ENCODE measurements at regions not wholly inside any gene's neighbourhood (a gene's known extent, or its start where the extent isn't known, plus 50 kb on each side); places are given as distances from the start of the nearest gene placed in this dataset.

DNA sequence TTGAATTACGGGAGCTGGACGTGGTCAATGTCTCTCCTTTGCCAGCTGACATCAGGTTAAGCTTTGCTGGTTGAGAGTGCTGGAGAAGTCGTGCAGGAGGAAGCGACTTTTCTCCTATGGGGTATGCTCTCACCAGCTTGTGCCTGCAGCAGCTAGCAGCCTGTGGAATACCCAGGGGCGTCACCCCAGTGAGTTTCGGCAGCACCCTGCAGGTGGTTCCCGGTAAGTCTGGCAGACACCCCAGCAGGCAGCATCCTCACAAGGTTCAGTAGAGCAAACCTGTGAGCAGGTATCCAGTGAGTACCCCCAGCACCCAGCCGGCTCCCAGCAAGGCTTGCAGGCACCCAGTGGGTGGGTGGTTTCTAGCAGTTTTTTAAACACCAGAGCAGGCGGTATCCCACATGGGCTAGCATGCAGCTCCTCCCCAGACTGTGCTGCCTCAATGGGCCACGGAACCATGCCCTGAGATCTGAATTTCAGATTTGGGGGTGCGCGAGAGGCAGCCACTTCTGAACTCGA, 74.8 kb upstream of the SVIL start:
- H3K27ac ChIP-seq (ENCODE audit: extremely low read depth, low read depth, low read length): no peak overlapping the region
- CTCF ChIA-PET: interaction anchor here (0.5 to 0.6 kb wide), 3 partner anchors 27 to 229 kb away, joined by 3 to 4 read pairs (median 3); no protein-coding TSS in a partner anchor
- H3K4me1 ChIP-seq (ENCODE audit: control insufficient read depth, insufficient read depth, low read length): peaks cover 10% of the 10 kb centered on the region; the same call in 1 of the 2 replicates
- H3K36me3 ChIP-seq (ENCODE audit: control insufficient read depth in 2 of 2, insufficient read depth in 1 of 2, low read length in 2 of 2): no peaks in the 10 kb centered on the region
- POLR2A ChIA-PET: no interaction called here
- H3K9me3 ChIP-seq (ENCODE audit: control insufficient read depth, insufficient read depth, low read depth, low read length): no peaks in the 10 kb centered on the region
- TF ChIP-seq ZIC2 (tag by site-specific recombination; IDR thresholded peaks at IDR 0.05) (0 out of 2 replicates have a peak, but pooled peaks have one; percentile 24), ZNF639 (tag by site-specific recombination; IDR thresholded peaks at IDR 0.05) (no peak)
- H3K4me3 ChIP-seq (ENCODE audit: low read depth, low read length): no peak overlapping the region

DNA sequence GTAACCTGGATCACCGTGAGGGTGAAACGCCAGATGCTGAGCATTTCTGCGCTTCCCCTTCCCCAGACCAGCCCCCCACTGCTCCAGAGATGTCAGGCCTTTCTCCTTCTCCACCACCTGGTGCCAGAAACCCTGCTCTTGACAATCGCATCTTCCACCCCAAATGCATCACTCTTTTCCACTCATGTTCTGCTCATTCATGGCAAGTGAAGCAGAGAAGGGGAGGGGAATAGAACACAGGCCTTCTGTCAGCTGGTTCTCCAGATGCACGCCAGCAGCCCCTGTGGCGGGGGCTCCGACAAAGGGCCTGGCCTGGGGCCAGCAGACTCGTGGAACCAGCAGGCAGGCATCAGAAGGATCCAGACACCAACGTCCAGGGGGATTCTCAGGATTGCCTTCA, 68.5 kb upstream of the SVIL start:
- Histone ChIP-seq H3K27ac (ENCODE audit: extremely low read depth, low read depth, low read length) (no peak overlapping the region), H3K4me1 (ENCODE audit: control insufficient read depth, insufficient read depth, low read length) (0 out of 2 replicates have a peak, but pooled peaks cover 3% of the 10 kb centered on the region), H3K4me3 (ENCODE audit: low read depth, low read length) (no peak overlapping the region), H3K9me3 (ENCODE audit: control insufficient read depth, insufficient read depth, low read depth, low read length) (no peaks in the 10 kb centered on the region), H3K36me3 (ENCODE audit: control insufficient read depth in 2 of 2, insufficient read depth in 1 of 2, low read length in 2 of 2) (no peaks in the 10 kb centered on the region)
- no peak for TF ChIP-seq ZNF596 (tag by site-specific recombination; IDR thresholded peaks at IDR 0.05)
- TF ChIP-seq MYNN (tag by site-specific recombination; IDR thresholded peaks at IDR 0.05; ENCODE audit: borderline replicate concordance): no peak
- no peak for TF ChIP-seq ZNF433 (tag by site-specific recombination; IDR thresholded peaks at IDR 0.05; ENCODE audit: low read depth)
- TF ChIP-seq YY2 (tag by site-specific recombination; IDR thresholded peaks at IDR 0.05): no peak
- TF ChIP-seq, protein P1, sequence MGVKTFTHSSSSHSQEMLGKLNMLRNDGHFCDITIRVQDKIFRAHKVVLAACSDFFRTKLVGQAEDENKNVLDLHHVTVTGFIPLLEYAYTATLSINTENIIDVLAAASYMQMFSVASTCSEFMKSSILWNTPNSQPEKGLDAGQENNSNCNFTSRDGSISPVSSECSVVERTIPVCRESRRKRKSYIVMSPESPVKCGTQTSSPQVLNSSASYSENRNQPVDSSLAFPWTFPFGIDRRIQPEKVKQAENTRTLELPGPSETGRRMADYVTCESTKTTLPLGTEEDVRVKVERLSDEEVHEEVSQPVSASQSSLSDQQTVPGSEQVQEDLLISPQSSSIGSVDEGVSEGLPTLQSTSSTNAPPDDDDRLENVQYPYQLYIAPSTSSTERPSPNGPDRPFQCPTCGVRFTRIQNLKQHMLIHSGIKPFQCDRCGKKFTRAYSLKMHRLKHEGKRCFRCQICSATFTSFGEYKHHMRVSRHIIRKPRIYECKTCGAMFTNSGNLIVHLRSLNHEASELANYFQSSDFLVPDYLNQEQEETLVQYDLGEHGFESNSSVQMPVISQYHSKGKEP (tag by site-specific recombination; IDR thresholded peaks at IDR 0.05): no peak
- POLR2A ChIA-PET: no interaction called here
- CTCF ChIA-PET: no interaction called here

- TF ChIP-seq ZNF394 (tag by site-specific recombination; IDR thresholded peaks at IDR 0.05; ENCODE audit: borderline replicate concordance) (peak; percentile 57; the same call in 1 of the 2 replicates), ZNF350 (tag by site-specific recombination; IDR thresholded peaks at IDR 0.05) (no peak), SALL2 (tag by site-specific recombination; IDR thresholded peaks at IDR 0.05; ENCODE audit: borderline replicate concordance) (no peak)
- 0 out of 2 replicates have a peak, but pooled peaks cover 3% of the 10 kb centered on the region for H3K4me1 ChIP-seq (ENCODE audit: control insufficient read depth, insufficient read depth, low read length)
- no peak overlapping the region for H3K27ac ChIP-seq (ENCODE audit: extremely low read depth, low read depth, low read length)
- CTCF ChIA-PET: interaction anchor here (0.6 to 1.1 kb wide), 3 partner anchors 11 to 46 kb away, joined by 3 read pairs; no protein-coding TSS in a partner anchor
- POLR2A ChIA-PET: no interaction called here
- H3K4me3 ChIP-seq (ENCODE audit: low read depth, low read length): no peak overlapping the region
- no peaks in the 10 kb centered on the region for H3K36me3 ChIP-seq (ENCODE audit: control insufficient read depth in 2 of 2, insufficient read depth in 1 of 2, low read length in 2 of 2)
- no peaks in the 10 kb centered on the region for H3K9me3 ChIP-seq (ENCODE audit: control insufficient read depth, insufficient read depth, low read depth, low read length)
These were observed 67.7 kb upstream of the SVIL start for GRCh38 chr10:29702273-29703164.

DNA sequence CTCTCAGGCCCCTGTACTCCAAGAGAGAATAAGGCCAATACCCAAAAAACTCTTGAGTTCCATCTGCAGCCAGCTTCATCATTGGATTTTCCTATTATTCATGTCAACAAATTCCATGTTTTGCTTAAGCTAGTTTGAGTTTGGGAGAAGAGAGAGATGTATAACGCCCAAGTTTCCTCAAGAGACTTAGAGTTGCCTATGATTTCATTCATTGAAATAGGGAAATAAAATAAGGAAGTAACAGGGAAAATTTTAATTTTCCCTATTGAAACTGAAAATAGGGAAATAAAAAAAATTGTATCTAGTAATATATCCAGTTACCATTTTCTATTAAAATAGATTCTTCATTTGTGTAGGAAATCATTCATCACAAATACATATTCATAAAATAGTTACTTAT, 66.5 kb upstream of the SVIL start:
- Histone ChIP-seq H3K4me1 (ENCODE audit: control insufficient read depth, insufficient read depth, low read length) (0 out of 2 replicates have a peak, but pooled peaks cover 3% of the 10 kb centered on the region), H3K9me3 (ENCODE audit: control insufficient read depth, insufficient read depth, low read depth, low read length) (no peaks in the 10 kb centered on the region), H3K36me3 (ENCODE audit: control insufficient read depth in 2 of 2, insufficient read depth in 1 of 2, low read length in 2 of 2) (no peaks in the 10 kb centered on the region), H3K4me3 (ENCODE audit: low read depth, low read length) (no peak overlapping the region), H3K27ac (ENCODE audit: extremely low read depth, low read depth, low read length) (no peak overlapping the region)
- TF ChIP-seq ZNF416 (tag by site-specific recombination; IDR thresholded peaks at IDR 0.05): no peak
- no peak for TF ChIP-seq ZNF302 (tag by site-specific recombination; IDR thresholded peaks at IDR 0.05; ENCODE audit: low read depth)
- no peak for TF ChIP-seq ZNF610 (tag by site-specific recombination; IDR thresholded peaks at IDR 0.05; ENCODE audit: borderline replicate concordance)
- no peak for TF ChIP-seq ZNF146 (tag by site-specific recombination; IDR thresholded peaks at IDR 0.05)
- TF ChIP-seq, protein P2, sequence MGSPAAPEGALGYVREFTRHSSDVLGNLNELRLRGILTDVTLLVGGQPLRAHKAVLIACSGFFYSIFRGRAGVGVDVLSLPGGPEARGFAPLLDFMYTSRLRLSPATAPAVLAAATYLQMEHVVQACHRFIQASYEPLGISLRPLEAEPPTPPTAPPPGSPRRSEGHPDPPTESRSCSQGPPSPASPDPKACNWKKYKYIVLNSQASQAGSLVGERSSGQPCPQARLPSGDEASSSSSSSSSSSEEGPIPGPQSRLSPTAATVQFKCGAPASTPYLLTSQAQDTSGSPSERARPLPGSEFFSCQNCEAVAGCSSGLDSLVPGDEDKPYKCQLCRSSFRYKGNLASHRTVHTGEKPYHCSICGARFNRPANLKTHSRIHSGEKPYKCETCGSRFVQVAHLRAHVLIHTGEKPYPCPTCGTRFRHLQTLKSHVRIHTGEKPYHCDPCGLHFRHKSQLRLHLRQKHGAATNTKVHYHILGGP (tag by site-specific recombination; IDR thresholded peaks at IDR 0.05): no peak
- no peak for TF ChIP-seq ZNF621 (tag by site-specific recombination; IDR thresholded peaks at IDR 0.05)
- no peak for TF ChIP-seq ZNF843 (tag by site-specific recombination; IDR thresholded peaks at IDR 0.05)
- TF ChIP-seq ZNF76 (tag by site-specific recombination; IDR thresholded peaks at IDR 0.05; ENCODE audit: borderline replicate concordance, low read depth): no peak
- TF ChIP-seq ZNF747 (tag by site-specific recombination; IDR thresholded peaks at IDR 0.05): no peak
- TF ChIP-seq ZNF837 (tag by site-specific recombination; IDR thresholded peaks at IDR 0.05): no peak
- CTCF ChIA-PET: no interaction called here
- POLR2A ChIA-PET: interaction anchor here (0.6 to 1.4 kb wide), 2 partner anchors 11 to 25 kb away, joined by 3 to 4 read pairs; no protein-coding TSS in a partner anchor
